ENCODE measurements at regions not wholly inside any gene's neighbourhood (a gene's known extent, or its start where the extent isn't known, plus 50 kb on each side); places are given as distances from the start of the nearest gene placed in this dataset.

DNA sequence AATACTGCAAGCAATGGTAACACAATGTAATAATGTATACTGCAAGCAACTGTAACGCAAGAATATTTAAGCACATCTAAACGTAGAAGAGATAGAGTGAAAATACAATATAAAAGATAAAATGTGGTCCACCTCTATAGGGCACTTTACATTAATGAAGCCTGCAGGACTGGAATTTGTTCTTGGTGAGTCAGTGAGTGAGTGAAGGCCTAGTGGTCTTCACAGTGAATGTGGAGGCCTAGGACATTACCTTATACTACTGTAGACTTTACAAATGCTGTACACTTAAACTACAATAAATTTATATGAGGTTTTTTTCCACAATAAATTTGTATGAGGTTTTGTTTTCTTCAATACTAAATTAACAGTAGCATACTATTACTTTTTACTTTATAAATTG is 287.4 kb upstream of the SNX7 start:
- TF ChIP-seq POLR2A (IDR thresholded peaks at IDR 0.05) = no peak
- TF ChIP-seq, protein P1, sequence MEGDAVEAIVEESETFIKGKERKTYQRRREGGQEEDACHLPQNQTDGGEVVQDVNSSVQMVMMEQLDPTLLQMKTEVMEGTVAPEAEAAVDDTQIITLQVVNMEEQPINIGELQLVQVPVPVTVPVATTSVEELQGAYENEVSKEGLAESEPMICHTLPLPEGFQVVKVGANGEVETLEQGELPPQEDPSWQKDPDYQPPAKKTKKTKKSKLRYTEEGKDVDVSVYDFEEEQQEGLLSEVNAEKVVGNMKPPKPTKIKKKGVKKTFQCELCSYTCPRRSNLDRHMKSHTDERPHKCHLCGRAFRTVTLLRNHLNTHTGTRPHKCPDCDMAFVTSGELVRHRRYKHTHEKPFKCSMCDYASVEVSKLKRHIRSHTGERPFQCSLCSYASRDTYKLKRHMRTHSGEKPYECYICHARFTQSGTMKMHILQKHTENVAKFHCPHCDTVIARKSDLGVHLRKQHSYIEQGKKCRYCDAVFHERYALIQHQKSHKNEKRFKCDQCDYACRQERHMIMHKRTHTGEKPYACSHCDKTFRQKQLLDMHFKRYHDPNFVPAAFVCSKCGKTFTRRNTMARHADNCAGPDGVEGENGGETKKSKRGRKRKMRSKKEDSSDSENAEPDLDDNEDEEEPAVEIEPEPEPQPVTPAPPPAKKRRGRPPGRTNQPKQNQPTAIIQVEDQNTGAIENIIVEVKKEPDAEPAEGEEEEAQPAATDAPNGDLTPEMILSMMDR (IDR thresholded peaks at IDR 0.05) = no peak
